Sigmoid colon (tissue), 6 donors: ENCODE measurements at regions not wholly inside any gene's neighbourhood (a gene's known extent, or its start where the extent isn't known, plus 50 kb on each side); places are given as distances from the start of the nearest gene placed in this dataset.

Experiments used
- DNase-seq: peaks from one replicate; pipeline ENCODE4 v3.0.0-alpha.2; 2019
- H3K27ac ChIP-seq, 4 donors: fragments of 200-600 bp; sonication (generic); one replicate each; pipeline ENCODE4 v1.5.1; 2016 to 2019; ENCODE audit warnings: mild to moderate bottlenecking in 1 of 4
- H3K27me3 ChIP-seq, 3 donors: fragments of 200-600 bp; sonication (generic); one replicate each; pipeline ENCODE4 v1.5.1; 2019; ENCODE audit warnings: mild to moderate bottlenecking in 1 of 3
- H3K36me3 ChIP-seq, 4 donors: fragments of 200-600 bp; sonication (generic); one replicate each; pipeline ENCODE4 v1.5.1; 2016 to 2019
- H3K4me1 ChIP-seq, 4 donors: fragments of 200-600 bp; sonication (generic); one replicate each; pipeline ENCODE4 v1.5.1; 2017 to 2019
- H3K4me3 ChIP-seq, 4 donors: fragments of 200-600 bp; sonication (generic); one replicate each; pipeline ENCODE4 v1.5.1; 2017 to 2019; ENCODE audit warnings: mild to moderate bottlenecking in 2 of 4, moderate library complexity in 1 of 4
- H3K9me3 ChIP-seq, 4 donors: fragments of 200-600 bp in 3 of 4; sonication (generic) in 3 of 4; one replicate each; pipeline versions ENCODE4 v1.5.1 to v1.6.1; 2013 to 2019
- EP300 ChIP-seq, 4 donors: sonication (generic); formaldehyde crosslinking; IDR thresholded peaks; one replicate each; pipeline ENCODE4 v1.6.1; 2017; ENCODE audit warnings: antibody characterized with exemption in 4 of 4
- POLR2A ChIP-seq, 2 donors: fragments of 450-650 bp; IDR thresholded peaks; one replicate each; pipeline ENCODE4 v1.6.1; 2016; ENCODE audit warnings: antibody characterized with exemption in 2 of 2, mild to moderate bottlenecking in 2 of 2, moderate library complexity in 2 of 2
- POLR2AphosphoS5 ChIP-seq, 4 donors: sonication (generic); formaldehyde crosslinking; IDR thresholded peaks; one replicate each; pipeline ENCODE4 v1.6.1; 2017; ENCODE audit warnings: antibody characterized with exemption in 4 of 4
- WGBS, 2 donors: extraction: QIAGEN DNeasy Blood & Tissue Kit; methylation state at CpG; one replicate each; pipeline ENCODE4 v1.1.7; 2013; 5-methylcytosine and 5-hydroxymethylcytosine counted together
- intact Hi-C: fragments of 100-400 bp; cut with DNase I; formaldehyde crosslinking; loops from one replicate; pipeline ENCODE4 v1.15.1; 2023
- TF ChIP-seq, protein P1 (sequence below), 4 experiments: fragments of 450-650 bp in 3 of 4; fragments of 200-600 bp in 1 of 4; IDR thresholded peaks; one replicate each; pipeline ENCODE4 v1.5.1; 2016 to 2019; ENCODE audit warnings: antibody characterized with exemption in 4 of 4, mild to moderate bottlenecking in 3 of 4, moderate library complexity in 2 of 4
- donor health status: healthy with polysubstance abuse.
- donor health status: healthy.

DNA sequence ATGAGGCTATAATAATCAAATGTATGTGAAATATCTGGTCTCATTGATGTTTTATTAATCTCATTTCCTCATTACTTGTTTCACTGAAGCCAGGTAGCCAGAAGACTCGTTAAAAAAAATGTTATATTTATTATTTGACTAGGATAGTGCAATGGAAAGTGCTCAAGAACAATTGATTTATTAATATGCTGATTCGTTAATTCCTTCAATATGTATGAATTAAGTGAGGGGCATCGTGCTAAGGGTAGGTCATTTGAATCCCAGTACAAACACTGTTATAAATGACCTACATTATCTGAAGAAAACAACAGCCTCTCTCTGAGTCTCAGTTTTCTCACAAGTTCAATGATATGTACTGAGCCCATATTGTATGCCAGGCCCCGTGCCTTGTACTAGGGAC lies 214.2 kb upstream of the GPRIN3 start:
- Histone ChIP-seq H3K9me3 (no peaks in the 10 kb centered on the region), H3K4me1 (no peaks in the 10 kb centered on the region), H3K27ac (no peak overlapping the region), H3K27me3 (no peaks in the 10 kb centered on the region), H3K36me3 (no peaks in the 10 kb centered on the region), H3K4me3 (no peak overlapping the region)
- DNase-seq = no peak
- 83 to 86% methylated on average over 4 of the region's 4 CpGs for WGBS, 2 donors
- TF ChIP-seq, protein P1, sequence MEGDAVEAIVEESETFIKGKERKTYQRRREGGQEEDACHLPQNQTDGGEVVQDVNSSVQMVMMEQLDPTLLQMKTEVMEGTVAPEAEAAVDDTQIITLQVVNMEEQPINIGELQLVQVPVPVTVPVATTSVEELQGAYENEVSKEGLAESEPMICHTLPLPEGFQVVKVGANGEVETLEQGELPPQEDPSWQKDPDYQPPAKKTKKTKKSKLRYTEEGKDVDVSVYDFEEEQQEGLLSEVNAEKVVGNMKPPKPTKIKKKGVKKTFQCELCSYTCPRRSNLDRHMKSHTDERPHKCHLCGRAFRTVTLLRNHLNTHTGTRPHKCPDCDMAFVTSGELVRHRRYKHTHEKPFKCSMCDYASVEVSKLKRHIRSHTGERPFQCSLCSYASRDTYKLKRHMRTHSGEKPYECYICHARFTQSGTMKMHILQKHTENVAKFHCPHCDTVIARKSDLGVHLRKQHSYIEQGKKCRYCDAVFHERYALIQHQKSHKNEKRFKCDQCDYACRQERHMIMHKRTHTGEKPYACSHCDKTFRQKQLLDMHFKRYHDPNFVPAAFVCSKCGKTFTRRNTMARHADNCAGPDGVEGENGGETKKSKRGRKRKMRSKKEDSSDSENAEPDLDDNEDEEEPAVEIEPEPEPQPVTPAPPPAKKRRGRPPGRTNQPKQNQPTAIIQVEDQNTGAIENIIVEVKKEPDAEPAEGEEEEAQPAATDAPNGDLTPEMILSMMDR (IDR thresholded peaks at IDR 0.05) = no peak
- TF ChIP-seq POLR2AphosphoS5 (IDR thresholded peaks at IDR 0.05) = no peak
- intact Hi-C loops = no loop called here

DNA sequence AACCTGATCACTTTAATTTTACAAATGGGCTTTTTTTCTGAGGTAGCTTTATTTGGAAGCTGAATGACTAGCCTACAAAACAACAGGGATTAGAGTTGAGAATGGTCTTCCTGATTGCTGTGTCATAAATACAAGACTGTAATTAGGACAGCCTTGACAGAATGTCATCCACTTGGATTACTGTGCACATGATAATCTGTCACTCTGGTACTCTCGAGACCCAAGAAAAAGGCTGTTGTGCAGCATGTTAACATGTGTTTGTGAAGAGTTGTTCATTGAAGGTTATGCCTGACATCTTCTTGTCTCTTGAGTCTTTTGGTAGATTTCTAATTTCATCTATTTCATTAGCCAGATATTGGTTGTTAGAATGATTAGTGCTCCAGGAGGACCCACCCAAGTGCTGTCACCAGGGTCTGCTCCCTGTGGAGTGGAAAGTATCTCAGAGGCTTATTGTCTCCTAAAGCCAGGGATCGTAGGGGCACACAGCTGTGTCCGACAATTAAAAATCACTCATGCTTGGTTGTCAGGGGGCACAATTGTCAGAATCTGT lies 212.2 kb upstream of the GPRIN3 start:
- no peaks in the 10 kb centered on the region for H3K4me1 ChIP-seq
- H3K36me3 ChIP-seq = no peaks in the 10 kb centered on the region
- DNase-seq = no peak
- 93% methylated on average over 3 of the region's 3 CpGs for WGBS, 2 donors
- TF ChIP-seq EP300 (IDR thresholded peaks at IDR 0.05) (no peak), POLR2A (IDR thresholded peaks at IDR 0.05) (no peak), POLR2AphosphoS5 (IDR thresholded peaks at IDR 0.05) (no peak)
- TF ChIP-seq, protein P1 (IDR thresholded peaks at IDR 0.05) = no peak
- no peaks in the 10 kb centered on the region for H3K27me3 ChIP-seq
- H3K9me3 ChIP-seq = no peaks in the 10 kb centered on the region
- intact Hi-C loops = no loop called here
- H3K27ac ChIP-seq = no peak overlapping the region
- H3K4me3 ChIP-seq = no peak overlapping the region

DNA sequence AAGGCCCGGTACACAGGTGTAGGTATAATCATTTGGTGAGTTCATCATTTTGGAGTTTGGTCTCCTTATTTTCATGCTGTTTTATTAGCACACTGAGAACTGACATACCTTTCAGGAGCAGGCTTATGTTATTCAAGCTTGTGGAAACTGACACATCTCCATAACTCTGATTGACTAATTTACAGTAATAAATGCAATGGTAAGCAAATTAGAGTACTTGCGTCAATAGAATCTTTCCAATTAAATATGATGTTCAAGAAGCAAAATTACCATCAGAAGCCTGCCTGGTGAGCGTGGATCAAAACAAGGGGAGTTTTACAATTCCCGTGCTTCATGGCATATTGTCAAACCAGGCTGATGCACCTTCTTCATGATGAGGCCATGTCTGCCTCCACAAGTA lies 210.7 kb upstream of the GPRIN3 start:
- Histone ChIP-seq H3K4me1 (no peaks in the 10 kb centered on the region), H3K27me3 (no peaks in the 10 kb centered on the region), H3K36me3 (no peaks in the 10 kb centered on the region), H3K27ac (no peak overlapping the region), H3K4me3 (no peak overlapping the region), H3K9me3 (no peaks in the 10 kb centered on the region)
- no peak for TF ChIP-seq POLR2A (IDR thresholded peaks at IDR 0.05)
- no peak for TF ChIP-seq POLR2AphosphoS5 (IDR thresholded peaks at IDR 0.05)
- TF ChIP-seq, protein P1 (IDR thresholded peaks at IDR 0.05) = no peak
- no peak for DNase-seq
- intact Hi-C loops = no loop called here
- 93% methylated on average over 4 of the region's 4 CpGs for WGBS, 2 donors

DNA sequence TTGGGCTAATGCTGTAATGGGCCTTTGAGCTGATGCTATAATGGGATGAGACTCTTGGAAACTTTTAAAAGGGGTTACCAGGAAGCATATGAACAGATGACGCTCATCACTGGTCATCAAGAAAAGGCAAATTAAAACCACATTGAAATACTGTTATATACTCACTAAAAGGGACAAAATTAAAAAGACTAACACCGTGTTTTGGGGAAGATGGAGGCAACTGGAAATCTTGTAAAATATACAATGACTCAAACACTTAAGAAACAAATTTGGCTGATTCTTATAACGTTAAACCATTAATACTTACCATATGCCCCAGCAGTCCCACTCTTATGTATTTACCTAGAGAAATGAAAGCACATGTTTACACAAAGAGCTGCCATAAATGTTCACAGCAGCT lies 207.2 kb upstream of the GPRIN3 start:
- no peak for DNase-seq
- TF ChIP-seq, protein P1 (IDR thresholded peaks at IDR 0.05) = no peak
- TF ChIP-seq POLR2A (IDR thresholded peaks at IDR 0.05) (no peak), POLR2AphosphoS5 (IDR thresholded peaks at IDR 0.05) (no peak), EP300 (IDR thresholded peaks at IDR 0.05) (no peak)
- Histone ChIP-seq H3K9me3 (no peaks in the 10 kb centered on the region), H3K4me1 (no peaks in the 10 kb centered on the region), H3K27me3 (no peaks in the 10 kb centered on the region), H3K4me3 (no peak overlapping the region), H3K27ac (no peak overlapping the region), H3K36me3 (no peaks in the 10 kb centered on the region)
- WGBS, 2 donors = 66 to 86% methylated on average over 3 of the region's 3 CpGs
- intact Hi-C loops = no loop called here

DNA sequence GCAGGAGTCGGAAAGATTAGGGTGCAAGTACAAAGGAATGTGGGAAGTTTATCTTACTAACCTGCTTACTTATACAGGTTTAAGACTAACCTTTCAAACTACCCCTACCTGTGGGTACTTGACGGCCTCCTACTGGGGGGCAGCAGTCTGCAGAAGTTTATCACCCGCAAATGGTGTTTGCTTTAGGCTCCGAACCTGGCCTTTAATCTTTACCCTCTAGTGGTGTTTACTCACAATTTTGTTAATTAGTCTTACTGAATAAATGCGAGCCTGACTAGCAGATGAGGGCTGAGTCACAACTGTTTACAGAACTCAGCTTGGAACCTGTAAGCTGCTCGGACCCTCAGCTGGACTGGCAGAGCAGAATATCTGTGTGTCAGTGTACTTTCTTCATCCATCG lies 204.2 kb upstream of the GPRIN3 start:
- H3K27ac ChIP-seq = no peak overlapping the region
- intact Hi-C loops = no loop called here

More for the DNA sequence above, 204.2 kb upstream of the GPRIN3 start:
- H3K4me1 ChIP-seq = no peaks in the 10 kb centered on the region
- no peaks in the 10 kb centered on the region for H3K36me3 ChIP-seq
- no peak for DNase-seq
- H3K4me3 ChIP-seq = no peak overlapping the region
- H3K27me3 ChIP-seq = no peaks in the 10 kb centered on the region
- 57 to 74% methylated on average over 7 of the region's 7 CpGs for WGBS, 2 donors
- no peaks in the 10 kb centered on the region for H3K9me3 ChIP-seq
- no peak for TF ChIP-seq POLR2AphosphoS5 (IDR thresholded peaks at IDR 0.05)
- TF ChIP-seq, protein P1 (IDR thresholded peaks at IDR 0.05) = no peak
- TF ChIP-seq EP300 (IDR thresholded peaks at IDR 0.05) = no peak
- no peak for TF ChIP-seq POLR2A (IDR thresholded peaks at IDR 0.05)
